ENCODE measurements at regions not wholly inside any gene's neighbourhood (a gene's known extent, or its start where the extent isn't known, plus 50 kb on each side); places are given as distances from the start of the nearest gene placed in this dataset.
"Not testable (repeated sequence)": the region's sequence is repeated elsewhere in the genome, so short reads cannot be mapped to it uniquely, and the experiment has no call there.

GRCh38 chr9:33662871-33663270 is 132.5 kb upstream of the PRSS3 start:
- TF ChIP-seq, protein P1, sequence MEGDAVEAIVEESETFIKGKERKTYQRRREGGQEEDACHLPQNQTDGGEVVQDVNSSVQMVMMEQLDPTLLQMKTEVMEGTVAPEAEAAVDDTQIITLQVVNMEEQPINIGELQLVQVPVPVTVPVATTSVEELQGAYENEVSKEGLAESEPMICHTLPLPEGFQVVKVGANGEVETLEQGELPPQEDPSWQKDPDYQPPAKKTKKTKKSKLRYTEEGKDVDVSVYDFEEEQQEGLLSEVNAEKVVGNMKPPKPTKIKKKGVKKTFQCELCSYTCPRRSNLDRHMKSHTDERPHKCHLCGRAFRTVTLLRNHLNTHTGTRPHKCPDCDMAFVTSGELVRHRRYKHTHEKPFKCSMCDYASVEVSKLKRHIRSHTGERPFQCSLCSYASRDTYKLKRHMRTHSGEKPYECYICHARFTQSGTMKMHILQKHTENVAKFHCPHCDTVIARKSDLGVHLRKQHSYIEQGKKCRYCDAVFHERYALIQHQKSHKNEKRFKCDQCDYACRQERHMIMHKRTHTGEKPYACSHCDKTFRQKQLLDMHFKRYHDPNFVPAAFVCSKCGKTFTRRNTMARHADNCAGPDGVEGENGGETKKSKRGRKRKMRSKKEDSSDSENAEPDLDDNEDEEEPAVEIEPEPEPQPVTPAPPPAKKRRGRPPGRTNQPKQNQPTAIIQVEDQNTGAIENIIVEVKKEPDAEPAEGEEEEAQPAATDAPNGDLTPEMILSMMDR (IDR thresholded peaks at IDR 0.05; ENCODE audit: insufficient read depth, low read length, missing control alignments): no peak
- no peak for DNase-seq (ENCODE audit: low read depth, low spot score)
- ChIA-PET CTCF (interaction anchor here (2.4 kb wide), 1 partner anchor 39 kb away, joined by 7 read pairs; no protein-coding TSS in a partner anchor), POLR2A (no interaction called here)
- no peak overlapping the region for H3K4me3 ChIP-seq (ENCODE audit: low read depth, low read length)

DNA sequence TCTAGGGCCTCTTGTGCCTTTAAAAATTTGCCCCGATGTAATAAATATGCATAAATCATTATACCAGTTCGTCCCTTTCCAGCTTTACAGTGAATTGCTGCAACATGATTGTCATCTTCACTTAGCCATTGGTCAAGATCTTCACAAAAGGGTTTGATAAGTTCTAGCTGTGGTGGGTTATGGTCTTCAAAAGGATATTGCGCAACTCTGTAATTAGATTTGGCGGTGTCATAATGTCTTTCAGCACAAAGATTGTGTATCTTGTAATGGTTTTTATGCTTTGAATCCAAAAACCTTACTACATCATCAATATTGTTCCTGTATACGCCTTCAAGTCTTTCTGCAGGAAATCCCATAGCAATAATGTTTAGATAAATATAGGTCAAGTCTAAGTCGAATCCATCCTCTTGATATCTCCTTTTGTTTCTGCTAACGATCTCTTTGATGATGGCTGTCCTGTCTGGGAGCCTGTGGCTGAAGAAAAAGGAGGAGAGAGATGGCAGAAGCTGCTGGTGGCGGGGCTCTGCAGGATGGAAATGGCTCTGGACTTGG is 119.1 kb upstream of the PRSS3 start:
- CTCF ChIA-PET: interaction anchor here (1.4 to 1.8 kb wide), 3 partner anchors 44 to 54 kb away, joined by 3 to 4 read pairs (median 4); no protein-coding TSS in a partner anchor
- POLR2A ChIA-PET: not testable (repeated sequence)
- H3K4me3 ChIP-seq (ENCODE audit: low read depth, low read length): peak overlapping the region; percentile 54

GRCh38 chr9:33676746-33677505 is 118.4 kb upstream of the PRSS3 start:
- POLR2A ChIA-PET: no interaction called here
- TF ChIP-seq, protein P1 (IDR thresholded peaks at IDR 0.05; ENCODE audit: insufficient read depth, low read length, missing control alignments): no peak
- DNase-seq (ENCODE audit: low read depth, low spot score): no peak
- peak overlapping the region; percentile 54 for H3K4me3 ChIP-seq (ENCODE audit: low read depth, low read length)
- CTCF ChIA-PET: interaction anchor here (0.7 to 1.8 kb wide), 4 partner anchors 43 to 274 kb away, joined by 3 to 4 read pairs (median 4); no protein-coding TSS in a partner anchor

More for the DNA sequence above, 119.1 kb upstream of the PRSS3 start:
- DNase-seq (ENCODE audit: low read depth, low spot score): not testable (repeated sequence)

- H3K4me3 ChIP-seq (ENCODE audit: low read depth, low read length): peak overlapping the region; percentile 54
- CTCF ChIA-PET: interaction anchor here (1.4 to 1.8 kb wide), 2 partner anchors 43 to 44 kb away, joined by 3 to 4 read pairs; no protein-coding TSS in a partner anchor
- TF ChIP-seq, protein P1 (IDR thresholded peaks at IDR 0.05; ENCODE audit: insufficient read depth, low read length, missing control alignments): no peak
- POLR2A ChIA-PET: no interaction called here
- DNase-seq (ENCODE audit: low read depth, low spot score): no peak
These were observed 117.9 kb upstream of the PRSS3 start for GRCh38 chr9:33677506-33677809.

DNA sequence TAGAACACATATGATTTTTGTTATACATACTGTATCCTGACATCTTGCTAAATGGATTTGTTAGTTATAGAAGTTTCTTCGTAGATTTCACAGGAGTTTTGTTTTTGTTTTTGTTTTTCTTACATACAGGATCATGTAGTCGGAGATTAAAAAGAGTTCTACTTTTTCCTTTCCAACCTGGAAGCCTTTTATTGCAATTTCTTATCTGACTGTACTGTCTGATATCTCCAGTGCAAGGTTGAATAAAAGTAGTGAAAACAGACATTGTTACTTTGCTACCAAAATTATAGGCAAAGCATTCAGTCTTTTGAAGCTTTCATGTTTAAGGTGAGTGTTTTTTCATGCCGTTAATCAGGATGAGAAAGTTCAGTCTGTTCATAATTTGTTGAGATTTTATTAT is 117.4 kb upstream of the PRSS3 start:
- DNase-seq (ENCODE audit: low read depth, low spot score): no peak
- ChIA-PET POLR2A (no interaction called here), CTCF (interaction anchor here (1.9 kb wide), 1 partner anchor 54 kb away, joined by 5 read pairs; no protein-coding TSS in a partner anchor)
- TF ChIP-seq, protein P1 (IDR thresholded peaks at IDR 0.05; ENCODE audit: insufficient read depth, low read length, missing control alignments): no peak
- no peak overlapping the region for H3K4me3 ChIP-seq (ENCODE audit: low read depth, low read length)

DNA sequence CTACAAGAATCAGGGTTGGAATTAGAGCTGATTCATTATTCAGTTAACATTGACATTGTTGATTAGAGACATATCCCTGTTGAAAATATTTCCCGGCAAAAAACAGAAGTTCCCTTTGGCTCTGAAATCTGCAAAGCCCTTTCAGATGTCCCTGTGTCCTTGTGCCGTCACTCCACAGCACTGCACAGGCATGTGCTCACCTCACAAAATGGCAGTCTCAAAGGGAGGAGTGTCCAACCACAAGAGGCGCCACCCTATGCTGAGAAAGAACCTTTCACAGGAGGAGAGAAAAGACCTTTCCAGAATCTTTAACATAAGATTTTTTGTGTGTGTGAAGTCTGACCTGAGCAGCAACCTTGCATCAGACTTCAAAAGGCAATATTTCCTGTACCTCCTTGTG is 112.8 kb upstream of the PRSS3 start:
- ChIA-PET POLR2A (no interaction called here), CTCF (interaction anchor here (1.0 to 2.9 kb wide), 3 partner anchors 12 to 59 kb away, joined by 3 to 9 read pairs (median 5); no protein-coding TSS in a partner anchor)

More for the DNA sequence above, 112.8 kb upstream of the PRSS3 start:
- no peak for DNase-seq (ENCODE audit: low read depth, low spot score)
- H3K4me3 ChIP-seq (ENCODE audit: low read depth, low read length): no peak overlapping the region
- TF ChIP-seq, protein P1 (IDR thresholded peaks at IDR 0.05; ENCODE audit: insufficient read depth, low read length, missing control alignments): no peak

All from AG04449 (cell line).